IMR-90 (cell line): ENCODE measurements at regions not wholly inside any gene's neighbourhood (a gene's known extent, or its start where the extent isn't known, plus 50 kb on each side); places are given as distances from the start of the nearest gene placed in this dataset.

Experiments
- ATAC-seq: fragments of 200-7000 bp; cut with Tn5 transposase; 2 replicates; pipeline ENCODE4 v1.9.1; 2020; ENCODE audit warnings: low read depth, mild to moderate bottlenecking, moderate library complexity
- BruUV-seq: library from RNA; stranded (reverse); fragments of 400-500 nt; replicated peaks from 2 replicates; lab custom pipeline; 2021; lab: Mats Ljungman, UMichigan
- CTCF ChIA-PET: fragments of 300-600 bp; formaldehyde crosslinking; extraction: SDS; loops from one replicate; lab custom pipeline; 2021; ENCODE audit warnings: antibody characterized with exemption; lab: Yijun Ruan, JAX
- POLR2A ChIA-PET: fragments of 300-600 bp; sonication (Branson Sonifier 250); formaldehyde crosslinking; loops from one replicate; lab custom pipeline; 2022; ENCODE audit warnings: antibody characterized with exemption; ENCODE audit not compliant: unreplicated experiment; lab: Charles Lee
- DNase-seq: peaks from one replicate; pipeline ENCODE4 v3.0.0; 2013
- H2AFZ ChIP-seq: replicated peaks from 2 replicates; pipeline ENCODE3; 2013; ENCODE audit warnings: low read length, mild to moderate bottlenecking; ENCODE audit not compliant: poor library complexity
- H2AK5ac ChIP-seq: 2 replicates; pipeline ENCODE4 v1.6.1; 2013; ENCODE audit warnings: low read depth, low read length, inconsistent platforms
- H2AK9ac ChIP-seq: replicated peaks from 2 replicates; pipeline ENCODE3; 2013; ENCODE audit warnings: mild to moderate bottlenecking, low read depth, low read length, moderate library complexity; ENCODE audit not compliant: poor library complexity
- H2BK120ac ChIP-seq: 2 replicates; pipeline ENCODE4 v1.6.1; 2013; ENCODE audit warnings: low read depth, low read length, inconsistent platforms
- H2BK15ac ChIP-seq: 3 replicates; pipeline ENCODE4 v1.6.1; 2013; ENCODE audit warnings: low read depth, low read length, inconsistent platforms
- H2BK20ac ChIP-seq: 2 replicates; pipeline ENCODE4 v1.6.1; 2013; ENCODE audit warnings: low read depth, mild to moderate bottlenecking, inconsistent platforms, low read length, moderate library complexity
- H2BK5ac ChIP-seq: 2 replicates; pipeline ENCODE4 v1.6.1; 2013; ENCODE audit warnings: mild to moderate bottlenecking, low read depth, low read length, inconsistent platforms; ENCODE audit not compliant: poor library complexity, severe bottlenecking
- H3K14ac ChIP-seq: replicated peaks from 2 replicates; pipeline ENCODE4 v1.6.1; 2013; ENCODE audit warnings: low read depth, low read length, inconsistent platforms
- H3K18ac ChIP-seq: 2 replicates; pipeline ENCODE4 v1.6.1; 2013; ENCODE audit warnings: low read depth, low read length, control low read depth
- H3K23ac ChIP-seq: 2 replicates; pipeline ENCODE4 v1.6.1; 2013; ENCODE audit warnings: low read depth, low read length, inconsistent platforms
- H3K27ac ChIP-seq: 2 replicates; pipeline ENCODE4 v1.5.1; 2013; ENCODE audit warnings: mild to moderate bottlenecking, control low read depth, low read length; ENCODE audit not compliant: insufficient read depth
- H3K27me3 ChIP-seq: 2 replicates; pipeline ENCODE4 v1.6.1; 2013; ENCODE audit warnings: low read length; ENCODE audit not compliant: control insufficient read depth, insufficient read depth
- H3K36me3 ChIP-seq: 2 replicates; pipeline ENCODE4 v1.6.1; 2013; ENCODE audit warnings: low read length, mixed read lengths; ENCODE audit not compliant: control insufficient read depth, insufficient read depth
- H3K4ac ChIP-seq: 2 replicates; pipeline ENCODE4 v1.6.1; 2013; ENCODE audit warnings: low read depth, low read length, inconsistent platforms
- H3K4me1 ChIP-seq: 2 replicates; pipeline ENCODE4 v1.6.1; 2013; ENCODE audit warnings: low read length, mixed read lengths; ENCODE audit not compliant: control insufficient read depth, insufficient read depth
- H3K4me2 ChIP-seq: 2 replicates; pipeline ENCODE4 v1.6.1; 2013; ENCODE audit warnings: low read depth, mild to moderate bottlenecking, control low read depth, low read length, moderate library complexity
- H3K4me3 ChIP-seq: 2 replicates; pipeline ENCODE4 v1.5.1; 2013; ENCODE audit warnings: low read depth, mild to moderate bottlenecking, control low read depth, low read length, moderate library complexity; ENCODE audit not compliant: insufficient read depth
- H3K56ac ChIP-seq: 2 replicates; pipeline ENCODE4 v1.6.1; 2013; ENCODE audit warnings: low read length, inconsistent platforms; ENCODE audit not compliant: insufficient read depth; ENCODE audit errors: extremely low read depth
- H3K79me1 ChIP-seq, 2 experiments: 2 replicates each; pipeline ENCODE4 v1.6.1; 2013; ENCODE audit warnings: low read length in 2 of 2, inconsistent platforms in 1 of 2, low read depth in 1 of 2
- H3K9ac ChIP-seq: 2 replicates; pipeline ENCODE4 v1.6.1; 2013; ENCODE audit warnings: low read depth, low read length, control low read depth
- H3K9me1 ChIP-seq: 2 replicates; pipeline ENCODE4 v1.6.1; 2013; ENCODE audit warnings: low read length, inconsistent platforms; ENCODE audit not compliant: insufficient read depth
- H3K9me3 ChIP-seq: 2 replicates; pipeline ENCODE4 v1.6.1; 2013; ENCODE audit warnings: low read length; ENCODE audit not compliant: control insufficient read depth, insufficient read depth
- H4K20me1 ChIP-seq: 2 replicates; pipeline ENCODE4 v1.6.1; 2013; ENCODE audit warnings: low read length, inconsistent platforms; ENCODE audit not compliant: insufficient read depth
- H4K5ac ChIP-seq: 2 replicates; pipeline ENCODE4 v1.6.1; 2013; ENCODE audit warnings: mild to moderate bottlenecking, low read depth, low read length, control low read depth
- H4K8ac ChIP-seq, 2 experiments: 2 replicates each; pipeline ENCODE4 v1.6.1; 2013; ENCODE audit warnings: low read depth in 2 of 2, low read length in 2 of 2, control low read depth in 1 of 2, inconsistent platforms in 1 of 2
- H4K91ac ChIP-seq: 2 replicates; pipeline ENCODE4 v1.6.1; 2013; ENCODE audit warnings: low read depth, low read length, inconsistent platforms; ENCODE audit not compliant: insufficient read depth
- BHLHE40 ChIP-seq: fragments of 150-350 bp; IDR thresholded peaks from 2 replicates; pipeline ENCODE4 v1.6.1; 2016; ENCODE audit warnings: mild to moderate bottlenecking, low read depth, low read length
- CEBPB ChIP-seq: IDR thresholded peaks from 2 replicates; pipeline ENCODE4 v1.6.1; 2012; ENCODE audit warnings: low read depth, low read length, improper control_type of control experiment
- CHD1 ChIP-seq: IDR thresholded peaks from 2 replicates; pipeline ENCODE4 v1.6.1; 2012; ENCODE audit warnings: low read depth, low read length, improper control_type of control experiment
- FOS ChIP-seq: fragments of 150-350 bp; IDR thresholded peaks from 2 replicates; pipeline ENCODE4 v1.6.1; 2016; ENCODE audit warnings: low read depth, low read length
- MAFK ChIP-seq: IDR thresholded peaks from 2 replicates; pipeline ENCODE4 v1.6.1; 2012; ENCODE audit warnings: low read depth, low read length, improper control_type of control experiment
- MAZ ChIP-seq: IDR thresholded peaks from 2 replicates; pipeline ENCODE4 v1.6.1; 2012; ENCODE audit warnings: low read depth, mild to moderate bottlenecking, low read length, improper control_type of control experiment, moderate library complexity, borderline replicate concordance
- MXI1 ChIP-seq: IDR thresholded peaks from 2 replicates; pipeline ENCODE4 v1.6.1; 2012; ENCODE audit warnings: low read depth, mild to moderate bottlenecking, low read length, moderate library complexity, borderline replicate concordance
- NFE2L2 ChIP-seq: fragments of 150-350 bp; IDR thresholded peaks from 2 replicates; pipeline ENCODE4 v1.6.1; 2016; ENCODE audit warnings: low read depth, mild to moderate bottlenecking, low read length
- POLR2A ChIP-seq: IDR thresholded peaks from 2 replicates; pipeline ENCODE4 v1.6.1; 2012; ENCODE audit warnings: mild to moderate bottlenecking, low read depth, low read length
- RAD21 ChIP-seq: IDR thresholded peaks from 2 replicates; pipeline ENCODE4 v1.6.1; 2012; ENCODE audit warnings: low read length, improper control_type of control experiment
- RCOR1 ChIP-seq: IDR thresholded peaks from 2 replicates; pipeline ENCODE4 v1.6.1; 2012; ENCODE audit warnings: mild to moderate bottlenecking, low read length, improper control_type of control experiment; ENCODE audit not compliant: insufficient replicate concordance
- RFX5 ChIP-seq: IDR thresholded peaks from 2 replicates; pipeline ENCODE4 v1.8.0; 2012; ENCODE audit warnings: low read depth, mild to moderate bottlenecking, low read length, moderate library complexity
- SMC3 ChIP-seq: fragments of 150-350 bp; IDR thresholded peaks from 2 replicates; pipeline ENCODE4 v1.6.1; 2016; ENCODE audit warnings: low read depth, mild to moderate bottlenecking, antibody characterized with exemption, low read length, moderate library complexity
- WGBS, 2 experiments: methylation state at CpG; one replicate each; pipeline versions ENCODE4 v1.1.5 to v1.1.7; 2013; ENCODE audit warnings: missing lambda C conversion rate in 2 of 2; ENCODE audit not compliant: insufficient read length in 1 of 2; ENCODE audit errors: extremely low coverage in 2 of 2; 5-methylcytosine and 5-hydroxymethylcytosine counted together
- dilution Hi-C: fragments of 300-500 bp; cut with HindIII; formaldehyde crosslinking; loops from one replicate; pipeline ENCODE4 v1.14.3; 2018; ENCODE audit warnings: low sequenced_read_pairs; ENCODE audit not compliant: unreplicated experiment
- in situ Hi-C: fragments of 300-500 bp; cut with MboI; formaldehyde crosslinking; loops from 3 replicates; pipeline ENCODE4 v1.14.3; 2019; ENCODE audit warnings: low sequenced_read_pairs, inconsistent platforms, mixed read lengths
- intact Hi-C: fragments of 100-400 bp; cut with micrococcal nuclease; formaldehyde crosslinking; loops from 2 replicates; pipeline ENCODE4 v1.10.0; 2022
- TF ChIP-seq, protein P1 (sequence below): fragments of 150-350 bp; IDR thresholded peaks from 2 replicates; pipeline ENCODE4 v1.6.1; 2017; ENCODE audit warnings: mild to moderate bottlenecking, antibody characterized with exemption, low read length, low read depth
- TF ChIP-seq, protein P2 (sequence below): conservative IDR thresholded peaks from 2 replicates; pipeline ENCODE4 v1.5.1; 2012; ENCODE audit warnings: mild to moderate bottlenecking, low read depth, low read length, improper control_type of control experiment
- TF ChIP-seq, protein P3 (sequence below): fragments of 150-350 bp; IDR thresholded peaks from 2 replicates; pipeline ENCODE4 v1.6.1; 2016; ENCODE audit warnings: low read depth, mild to moderate bottlenecking, low read length, moderate library complexity, borderline replicate concordance

DNA sequence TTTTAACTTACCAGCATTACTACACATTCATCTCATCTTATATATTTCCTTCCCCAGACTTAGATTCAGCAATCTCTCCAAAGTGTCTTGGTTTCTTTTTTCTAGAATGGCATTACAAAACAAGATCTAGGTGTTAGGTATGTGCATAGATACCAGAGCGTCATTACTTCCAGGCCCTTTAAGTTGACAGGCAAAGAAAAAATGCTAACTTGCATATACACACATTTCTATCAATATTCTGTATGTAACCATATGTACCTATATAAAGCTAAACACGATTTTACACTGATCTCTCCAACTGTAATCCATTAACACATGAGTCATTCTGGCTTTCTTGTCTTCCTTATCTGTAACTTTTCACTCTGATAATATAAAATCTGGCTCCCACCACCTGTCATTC lies 503.8 kb upstream of the NRXN1 start:
- Histone ChIP-seq H2AFZ (no peak overlapping the region), H2BK5ac (no peak overlapping the region), H3K4me3 (no peak overlapping the region), H2AK9ac (no peak overlapping the region), H2BK15ac (no peak overlapping the region), H3K9me3 (peaks cover 3% of the 10 kb centered on the region; the same call in 1 of the 2 replicates), H3K14ac (no peak overlapping the region), H3K18ac (no peak overlapping the region), H3K4me2 (no peak overlapping the region), H3K4ac (no peak overlapping the region), H4K8ac (no peak overlapping the region), H3K79me1 (no peaks in the 10 kb centered on the region), H3K23ac (no peak overlapping the region), H2AK5ac (no peak overlapping the region), H4K20me1 (no peaks in the 10 kb centered on the region), H3K9me1 (no peaks in the 10 kb centered on the region), H3K56ac (no peak overlapping the region), H3K36me3 (no peaks in the 10 kb centered on the region), H3K27me3 (no peaks in the 10 kb centered on the region), H3K9ac (no peak overlapping the region), H4K91ac (no peak overlapping the region), H2BK20ac (no peak overlapping the region), H3K4me1 (no peaks in the 10 kb centered on the region), H4K5ac (no peak overlapping the region), H3K27ac (no peak overlapping the region), H2BK120ac (no peak overlapping the region)
- POLR2A ChIA-PET: no interaction called here
- CTCF ChIA-PET: no interaction called here
- in situ Hi-C loops (no loop called here), intact Hi-C loops (no loop called here), dilution Hi-C loops (no loop called here)
- DNase-seq (no peak), ATAC-seq (no peak)
- BruUV-seq: no TSS peak
- WGBS, 2 experiments: 33% methylated on average over 1 of the region's 2 CpGs; no CpG with 5 or more reads in 1 of the 2 experiments
- TF ChIP-seq MAFK (no peak), MAZ (no peak), RFX5 (no peak), SMC3 (no peak), RCOR1 (no peak), RAD21 (no peak), CEBPB (no peak), BHLHE40 (no peak), CHD1 (no peak), NFE2L2 (no peak), MXI1 (no peak), FOS (no peak), POLR2A (no peak)
- TF ChIP-seq, protein P1, sequence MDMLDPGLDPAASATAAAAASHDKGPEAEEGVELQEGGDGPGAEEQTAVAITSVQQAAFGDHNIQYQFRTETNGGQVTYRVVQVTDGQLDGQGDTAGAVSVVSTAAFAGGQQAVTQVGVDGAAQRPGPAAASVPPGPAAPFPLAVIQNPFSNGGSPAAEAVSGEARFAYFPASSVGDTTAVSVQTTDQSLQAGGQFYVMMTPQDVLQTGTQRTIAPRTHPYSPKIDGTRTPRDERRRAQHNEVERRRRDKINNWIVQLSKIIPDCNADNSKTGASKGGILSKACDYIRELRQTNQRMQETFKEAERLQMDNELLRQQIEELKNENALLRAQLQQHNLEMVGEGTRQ: no peak
- TF ChIP-seq, protein P2, sequence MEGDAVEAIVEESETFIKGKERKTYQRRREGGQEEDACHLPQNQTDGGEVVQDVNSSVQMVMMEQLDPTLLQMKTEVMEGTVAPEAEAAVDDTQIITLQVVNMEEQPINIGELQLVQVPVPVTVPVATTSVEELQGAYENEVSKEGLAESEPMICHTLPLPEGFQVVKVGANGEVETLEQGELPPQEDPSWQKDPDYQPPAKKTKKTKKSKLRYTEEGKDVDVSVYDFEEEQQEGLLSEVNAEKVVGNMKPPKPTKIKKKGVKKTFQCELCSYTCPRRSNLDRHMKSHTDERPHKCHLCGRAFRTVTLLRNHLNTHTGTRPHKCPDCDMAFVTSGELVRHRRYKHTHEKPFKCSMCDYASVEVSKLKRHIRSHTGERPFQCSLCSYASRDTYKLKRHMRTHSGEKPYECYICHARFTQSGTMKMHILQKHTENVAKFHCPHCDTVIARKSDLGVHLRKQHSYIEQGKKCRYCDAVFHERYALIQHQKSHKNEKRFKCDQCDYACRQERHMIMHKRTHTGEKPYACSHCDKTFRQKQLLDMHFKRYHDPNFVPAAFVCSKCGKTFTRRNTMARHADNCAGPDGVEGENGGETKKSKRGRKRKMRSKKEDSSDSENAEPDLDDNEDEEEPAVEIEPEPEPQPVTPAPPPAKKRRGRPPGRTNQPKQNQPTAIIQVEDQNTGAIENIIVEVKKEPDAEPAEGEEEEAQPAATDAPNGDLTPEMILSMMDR: no peak
- TF ChIP-seq, protein P3, sequence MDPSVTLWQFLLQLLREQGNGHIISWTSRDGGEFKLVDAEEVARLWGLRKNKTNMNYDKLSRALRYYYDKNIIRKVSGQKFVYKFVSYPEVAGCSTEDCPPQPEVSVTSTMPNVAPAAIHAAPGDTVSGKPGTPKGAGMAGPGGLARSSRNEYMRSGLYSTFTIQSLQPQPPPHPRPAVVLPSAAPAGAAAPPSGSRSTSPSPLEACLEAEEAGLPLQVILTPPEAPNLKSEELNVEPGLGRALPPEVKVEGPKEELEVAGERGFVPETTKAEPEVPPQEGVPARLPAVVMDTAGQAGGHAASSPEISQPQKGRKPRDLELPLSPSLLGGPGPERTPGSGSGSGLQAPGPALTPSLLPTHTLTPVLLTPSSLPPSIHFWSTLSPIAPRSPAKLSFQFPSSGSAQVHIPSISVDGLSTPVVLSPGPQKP: no peak
